Mesendoderm (in vitro differentiated cells): ENCODE measurements at regions not wholly inside any gene's neighbourhood (a gene's known extent, or its start where the extent isn't known, plus 50 kb on each side); places are given as distances from the start of the nearest gene placed in this dataset.
A peak's percentile ranks its signal among the peaks of the same experiment; 100 is the strongest.

Source experiments
- DNase-seq: peaks from one replicate; pipeline ENCODE4 v3.0.0; 2013
- H2AK5ac ChIP-seq: 2 replicates; pipeline ENCODE4 v1.6.1; 2013; ENCODE audit warnings: low read length, inconsistent platforms
- H2BK120ac ChIP-seq: 2 replicates; pipeline ENCODE4 v1.6.1; 2013; ENCODE audit warnings: low read depth, mild to moderate bottlenecking, low read length, moderate library complexity, mixed read lengths
- H2BK15ac ChIP-seq: replicated peaks from 2 replicates; pipeline ENCODE4 v1.6.1; 2013; ENCODE audit warnings: low read depth, mild to moderate bottlenecking, moderate library complexity
- H2BK5ac ChIP-seq: 2 replicates; pipeline ENCODE4 v1.6.1; 2013; ENCODE audit warnings: low read length, inconsistent platforms
- H3K18ac ChIP-seq: 2 replicates; pipeline ENCODE4 v1.6.1; 2013; ENCODE audit warnings: mild to moderate bottlenecking, low read length, mixed read lengths
- H3K23ac ChIP-seq: one replicate; pipeline ENCODE4 v1.6.1; 2013; ENCODE audit warnings: low read length
- H3K27ac ChIP-seq: 2 replicates; pipeline ENCODE4 v1.5.1; 2013; ENCODE audit warnings: low read depth, mild to moderate bottlenecking, inconsistent platforms, low read length, moderate library complexity
- H3K27me3 ChIP-seq: 2 replicates; pipeline ENCODE4 v1.6.1; 2013; ENCODE audit warnings: low read length, control low read depth, mild to moderate bottlenecking, inconsistent platforms; ENCODE audit not compliant: insufficient read depth, poor library complexity
- H3K36me3 ChIP-seq: 2 replicates; pipeline ENCODE4 v1.6.1; 2013; ENCODE audit warnings: low read length, inconsistent platforms; ENCODE audit not compliant: control insufficient read depth, insufficient read depth
- H3K4ac ChIP-seq: one replicate; pipeline ENCODE4 v1.6.1; 2013; ENCODE audit warnings: low read depth, mild to moderate bottlenecking, low read length, moderate library complexity
- H3K4me1 ChIP-seq: 2 replicates; pipeline ENCODE4 v1.6.1; 2013; ENCODE audit warnings: low read depth, low read length, inconsistent platforms; ENCODE audit not compliant: control insufficient read depth
- H3K4me2 ChIP-seq: 2 replicates; pipeline ENCODE4 v1.6.1; 2013; ENCODE audit warnings: low read length
- H3K4me3 ChIP-seq: 2 replicates; pipeline ENCODE4 v1.5.1; 2013; ENCODE audit warnings: mild to moderate bottlenecking, low read length
- H3K56ac ChIP-seq: one replicate; pipeline ENCODE4 v1.6.1; 2013; ENCODE audit warnings: low read length
- H3K79me1 ChIP-seq: 2 replicates; pipeline ENCODE4 v1.6.1; 2013; ENCODE audit warnings: low read length, inconsistent platforms
- H3K79me2 ChIP-seq: 2 replicates; pipeline ENCODE4 v1.6.1; 2013; ENCODE audit warnings: mild to moderate bottlenecking, low read length; ENCODE audit not compliant: control insufficient read depth, insufficient read depth
- H3K9ac ChIP-seq: 2 replicates; pipeline ENCODE4 v1.6.1; 2013; ENCODE audit warnings: low read length, inconsistent platforms
- H4K5ac ChIP-seq: one replicate; pipeline ENCODE4 v1.6.1; 2013; ENCODE audit warnings: low read length
- H4K8ac ChIP-seq: one replicate; pipeline ENCODE4 v1.6.1; 2013; ENCODE audit warnings: low read depth, mild to moderate bottlenecking, control low read depth, low read length, moderate library complexity
- WGBS: extraction: QIAGEN DNeasy Blood & Tissue Kit; methylation state at CpG from one replicate; pipeline ENCODE4 v1.1.7; 2013; ENCODE audit warnings: low lambda C conversion rate, missing lambda C conversion rate; ENCODE audit not compliant: insufficient coverage; ENCODE audit errors: extremely low coverage; 5-methylcytosine and 5-hydroxymethylcytosine counted together

DNA sequence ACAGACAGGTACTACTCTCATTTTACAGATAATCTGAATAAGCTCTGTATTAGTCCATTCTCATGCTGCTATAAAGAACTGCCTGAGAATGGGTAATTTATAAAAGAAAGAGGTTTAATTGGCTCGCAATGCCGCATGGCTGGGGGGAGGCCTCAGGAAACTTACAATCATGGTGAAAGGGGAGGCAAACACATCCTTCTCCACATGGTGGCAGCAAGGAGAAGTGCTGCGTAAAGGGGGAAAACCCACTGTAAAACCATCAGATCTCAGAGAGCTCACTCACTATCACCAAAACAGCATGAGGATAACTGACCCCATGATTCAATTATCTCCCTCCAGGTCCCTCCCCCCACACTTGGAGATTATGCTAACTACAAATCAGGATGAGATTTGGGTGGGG is 254.4 kb downstream of the KCNE4 start:
- Histone ChIP-seq H4K8ac (no peak overlapping the region), H2AK5ac (no peak overlapping the region), H3K27ac (no peak overlapping the region), H3K9ac (no peak overlapping the region), H3K23ac (no peak overlapping the region), H3K79me2 (no peaks in the 10 kb centered on the region), H3K56ac (no peak overlapping the region), H3K79me1 (no peaks in the 10 kb centered on the region), H3K27me3 (no peaks in the 10 kb centered on the region), H3K18ac (no peak overlapping the region), H2BK5ac (no peak overlapping the region), H3K4me1 (no peaks in the 10 kb centered on the region), H2BK15ac (no peak overlapping the region), H3K36me3 (no peaks in the 10 kb centered on the region), H4K5ac (no peak overlapping the region), H3K4me3 (no peak overlapping the region), H2BK120ac (no peak overlapping the region), H3K4ac (no peak overlapping the region), H3K4me2 (no peak overlapping the region)
- no CpG with 5 or more reads among the region's 3 CpGs for WGBS
- peak; percentile 85 for DNase-seq

DNA sequence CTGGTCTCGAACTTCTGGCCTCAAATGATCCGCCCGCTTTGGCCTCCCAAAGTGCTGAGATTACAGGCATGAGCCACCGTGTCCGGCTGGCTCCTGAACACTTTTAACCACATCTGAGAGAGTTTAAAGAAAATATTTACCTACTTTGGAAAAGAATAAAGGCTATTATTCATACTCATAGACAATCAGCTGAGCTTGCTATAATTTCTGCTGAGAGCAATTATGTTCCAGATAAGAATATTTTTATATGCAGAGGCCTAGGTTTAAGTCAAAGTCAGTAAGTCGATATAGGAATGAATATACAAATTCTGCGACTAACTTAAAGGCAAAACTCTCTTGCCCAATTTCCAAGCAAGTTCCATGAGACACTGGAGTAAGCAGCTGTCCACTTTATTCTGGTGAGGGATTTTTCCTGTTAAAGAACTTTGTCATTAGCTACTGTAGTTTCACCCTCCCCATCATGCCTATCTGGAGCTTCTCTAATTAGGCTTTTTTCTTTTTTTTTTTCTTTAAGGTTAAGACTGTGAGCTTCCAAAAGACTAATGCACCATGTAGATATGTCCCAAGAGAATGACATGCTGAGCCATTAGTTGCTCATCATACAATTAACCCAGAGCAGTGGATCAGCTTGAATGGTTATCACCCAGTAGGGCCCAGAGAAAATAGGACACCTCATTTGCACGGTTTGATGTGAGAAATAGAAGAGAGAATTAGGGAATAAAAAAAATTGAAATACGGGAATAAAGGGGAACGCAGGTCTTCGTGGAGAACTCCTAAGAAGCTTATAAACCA is 260.1 kb downstream of the KCNE4 start:
- H3K4me2 ChIP-seq, result no peak overlapping the region
- no peak overlapping the region for H2AK5ac ChIP-seq
- no peak overlapping the region for H3K18ac ChIP-seq
- no peaks in the 10 kb centered on the region for H3K4me1 ChIP-seq
- H3K36me3 ChIP-seq, result no peaks in the 10 kb centered on the region
- H3K4me3 ChIP-seq, result no peak overlapping the region
- no peak overlapping the region for H3K56ac ChIP-seq
- no peak overlapping the region for H2BK5ac ChIP-seq
- H2BK120ac ChIP-seq, result no peak overlapping the region
- WGBS, result no CpG with 5 or more reads among the region's 11 CpGs
- H3K23ac ChIP-seq, result no peak overlapping the region
- no peak overlapping the region for H4K8ac ChIP-seq
- H3K79me2 ChIP-seq, result no peaks in the 10 kb centered on the region
- H3K27me3 ChIP-seq, result no peaks in the 10 kb centered on the region
- no peak overlapping the region for H3K4ac ChIP-seq
- no peak overlapping the region for H2BK15ac ChIP-seq
- H3K79me1 ChIP-seq, result no peaks in the 10 kb centered on the region
- no peak for DNase-seq
- no peak overlapping the region for H3K27ac ChIP-seq
- H4K5ac ChIP-seq, result no peak overlapping the region
- H3K9ac ChIP-seq, result no peak overlapping the region

- no peak overlapping the region for H2BK120ac ChIP-seq
- no peak overlapping the region for H4K5ac ChIP-seq
- H3K4me1 ChIP-seq, result no peaks in the 10 kb centered on the region
- H3K36me3 ChIP-seq, result no peaks in the 10 kb centered on the region
- H3K4me3 ChIP-seq, result no peak overlapping the region
- H3K4me2 ChIP-seq, result no peak overlapping the region
- H3K27me3 ChIP-seq, result no peaks in the 10 kb centered on the region
- no peak overlapping the region for H2BK5ac ChIP-seq
- no peak overlapping the region for H3K4ac ChIP-seq
- H3K79me2 ChIP-seq, result no peaks in the 10 kb centered on the region
- no peak overlapping the region for H3K23ac ChIP-seq
- H3K56ac ChIP-seq, result no peak overlapping the region
- no peak overlapping the region for H2BK15ac ChIP-seq
- no peak overlapping the region for H2AK5ac ChIP-seq
- no peak for DNase-seq
- no CpG with 5 or more reads among the region's 2 CpGs for WGBS
- no peak overlapping the region for H4K8ac ChIP-seq
- H3K9ac ChIP-seq, result no peak overlapping the region
- H3K79me1 ChIP-seq, result no peaks in the 10 kb centered on the region
- no peak overlapping the region for H3K27ac ChIP-seq
- no peak overlapping the region for H3K18ac ChIP-seq
Measured at GRCh38 chr2:223313101-223313500, 261.1 kb downstream of the KCNE4 start.

- Histone ChIP-seq H3K23ac (no peak overlapping the region), H4K8ac (no peak overlapping the region), H2BK5ac (no peak overlapping the region), H2AK5ac (no peak overlapping the region), H3K4ac (no peak overlapping the region), H3K56ac (no peak overlapping the region), H2BK15ac (no peak overlapping the region), H3K27me3 (no peaks in the 10 kb centered on the region), H3K4me3 (no peak overlapping the region), H3K18ac (no peak overlapping the region), H4K5ac (no peak overlapping the region), H2BK120ac (no peak overlapping the region), H3K79me1 (no peaks in the 10 kb centered on the region), H3K36me3 (no peaks in the 10 kb centered on the region), H3K4me2 (no peak overlapping the region), H3K9ac (no peak overlapping the region), H3K4me1 (no peaks in the 10 kb centered on the region), H3K27ac (no peak overlapping the region), H3K79me2 (no peaks in the 10 kb centered on the region)
- no CpG with 5 or more reads among the region's 2 CpGs for WGBS
- no peak for DNase-seq
Measured at GRCh38 chr2:223314811-223315210, 262.8 kb downstream of the KCNE4 start.

DNA sequence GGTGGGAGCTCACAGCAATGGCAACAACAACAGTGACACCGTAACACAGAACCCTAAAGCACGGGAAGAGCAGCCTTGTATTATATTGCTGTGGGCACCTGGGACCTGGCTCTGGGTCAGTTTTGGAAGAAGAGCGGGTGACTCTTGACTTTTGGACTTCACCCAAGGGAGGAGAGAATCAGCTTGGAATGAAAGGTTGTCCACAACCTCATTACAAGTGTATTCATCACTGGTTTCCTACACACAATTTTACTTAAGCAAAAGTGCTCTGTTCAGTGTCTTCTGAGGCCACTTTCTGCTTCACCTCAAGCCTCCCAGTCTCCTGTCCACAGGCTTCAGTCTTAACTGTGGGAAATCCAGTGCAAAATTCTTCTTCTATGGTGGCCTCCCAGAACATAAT is 263.8 kb downstream of the KCNE4 start:
- DNase-seq, result no peak
- H2BK120ac ChIP-seq, result no peak overlapping the region
- WGBS, result no CpG with 5 or more reads among the region's 3 CpGs
- no peaks in the 10 kb centered on the region for H3K79me1 ChIP-seq
- H2BK5ac ChIP-seq, result no peak overlapping the region
- no peak overlapping the region for H3K9ac ChIP-seq
- no peaks in the 10 kb centered on the region for H3K36me3 ChIP-seq
- no peak overlapping the region for H3K4me3 ChIP-seq
- H4K5ac ChIP-seq, result no peak overlapping the region
- H3K79me2 ChIP-seq, result no peaks in the 10 kb centered on the region
- H3K18ac ChIP-seq, result no peak overlapping the region
- no peak overlapping the region for H3K4ac ChIP-seq
- H3K4me2 ChIP-seq, result no peak overlapping the region
- H2AK5ac ChIP-seq, result no peak overlapping the region
- H3K27ac ChIP-seq, result no peak overlapping the region
- no peak overlapping the region for H2BK15ac ChIP-seq
- no peak overlapping the region for H4K8ac ChIP-seq
- no peaks in the 10 kb centered on the region for H3K27me3 ChIP-seq
- no peak overlapping the region for H3K56ac ChIP-seq
- no peaks in the 10 kb centered on the region for H3K4me1 ChIP-seq
- no peak overlapping the region for H3K23ac ChIP-seq

GRCh38 chr2:223316342-223316741 is 264.4 kb downstream of the KCNE4 start:
- H3K36me3 ChIP-seq, result no peaks in the 10 kb centered on the region
- no peak overlapping the region for H2AK5ac ChIP-seq
- H4K8ac ChIP-seq, result no peak overlapping the region
- no peaks in the 10 kb centered on the region for H3K79me2 ChIP-seq
- no peak overlapping the region for H4K5ac ChIP-seq
- no peak overlapping the region for H3K18ac ChIP-seq
- WGBS, result no CpG with 5 or more reads among the region's 4 CpGs
- no peak overlapping the region for H2BK5ac ChIP-seq
- H3K4me3 ChIP-seq, result no peak overlapping the region
- no peak for DNase-seq
- no peak overlapping the region for H3K4ac ChIP-seq
- no peaks in the 10 kb centered on the region for H3K4me1 ChIP-seq
- no peak overlapping the region for H3K27ac ChIP-seq
- H3K23ac ChIP-seq, result no peak overlapping the region
- no peaks in the 10 kb centered on the region for H3K27me3 ChIP-seq
- no peak overlapping the region for H3K56ac ChIP-seq
- no peaks in the 10 kb centered on the region for H3K79me1 ChIP-seq
- no peak overlapping the region for H3K4me2 ChIP-seq
- no peak overlapping the region for H3K9ac ChIP-seq
- no peak overlapping the region for H2BK120ac ChIP-seq
- no peak overlapping the region for H2BK15ac ChIP-seq
